Body of pancreas (tissue), 4 donors: ENCODE measurements at regions not wholly inside any gene's neighbourhood (a gene's known extent, or its start where the extent isn't known, plus 50 kb on each side); places are given as distances from the start of the nearest gene placed in this dataset.

Experiments
- ATAC-seq: fragments of 150-250 bp; one replicate; pipeline ENCODE4 v1.9.1; 2016
- DNase-seq, 4 donors: peaks; one replicate each; pipeline ENCODE4 v3.0.0-alpha.2; 2019
- H3K27ac ChIP-seq, 4 donors: fragments of 200-600 bp; sonication (generic); 1 replicate in 3 of 4; 2 replicates in 1 of 4; pipeline versions ENCODE4 v1.5.1 to v1.6.1; 2016 to 2019; ENCODE audit warnings: mild to moderate bottlenecking in 1 of 4, mixed read lengths in 1 of 4, moderate library complexity in 1 of 4
- H3K27me3 ChIP-seq, 2 donors: fragments of 200-600 bp; sonication (generic); one replicate each; pipeline ENCODE4 v1.6.0; 2016; ENCODE audit warnings: mild to moderate bottlenecking in 1 of 2
- H3K36me3 ChIP-seq, 2 donors: fragments of 200-600 bp; sonication (generic); replicated peaks in 1 of 2; 2 replicates each; pipeline ENCODE4 v1.5.1; 2016; ENCODE audit warnings: low read depth in 2 of 2; ENCODE audit not compliant: insufficient read depth in 1 of 2
- H3K4me1 ChIP-seq: fragments of 200-600 bp; sonication (generic); one replicate; pipeline ENCODE4 v1.6.0; 2016
- H3K4me3 ChIP-seq, 2 donors: fragments of 200-600 bp; sonication (generic); 1 replicate in 1 of 2; 2 replicates in 1 of 2; pipeline ENCODE4 v1.5.1; 2016 to 2019
- H3K9me3 ChIP-seq, 3 donors: fragments of 200-600 bp; sonication (generic); 1 replicate in 2 of 3; 2 replicates in 1 of 3; pipeline ENCODE4 v1.5.1; 2016
- CTCF ChIP-seq, 7 experiments: fragments of 450-650 bp in 4 of 7; fragments of 200-600 bp in 3 of 7; sonication (generic) in 3 of 7; IDR thresholded peaks; one replicate each; pipeline ENCODE4 v1.5.1; 2016 to 2019; ENCODE audit warnings: antibody characterized with exemption in 7 of 7
- POLR2A ChIP-seq, 3 donors: fragments of 450-650 bp; IDR thresholded peaks; one replicate each; pipeline ENCODE4 v1.6.1; 2016; ENCODE audit warnings: antibody characterized with exemption in 3 of 3, mild to moderate bottlenecking in 2 of 3
- WGBS, 2 donors: methylation state at CpG; one replicate each; pipeline ENCODE4 v1.1.5; 2017; 5-methylcytosine and 5-hydroxymethylcytosine counted together
- intact Hi-C: fragments of 100-400 bp; cut with DNase I; formaldehyde crosslinking; loops from one replicate; pipeline ENCODE4 v1.15.1; 2023

- intact Hi-C loops, result no loop called here
- Histone ChIP-seq H3K4me3 (no peak overlapping the region), H3K4me1 (no peaks in the 10 kb centered on the region), H3K27ac (no peak overlapping the region), H3K36me3 (no peaks in the 10 kb centered on the region), H3K9me3 (no peaks in the 10 kb centered on the region), H3K27me3 (no peaks in the 10 kb centered on the region)
- no peak for DNase-seq
- TF ChIP-seq CTCF (IDR thresholded peaks at IDR 0.05), result no peak
- no peak for TF ChIP-seq POLR2A (IDR thresholded peaks at IDR 0.05)
- no peak for ATAC-seq
These were observed 215.1 kb upstream of the THUMPD2 start for GRCh38 chr2:39994151-39994550.

- WGBS, 2 donors, result 36 to 40% methylated on average over 2 of the region's 2 CpGs
- no peak for ATAC-seq
These were observed 212.2 kb upstream of the THUMPD2 start for GRCh38 chr2:39991298-39991697.

DNA sequence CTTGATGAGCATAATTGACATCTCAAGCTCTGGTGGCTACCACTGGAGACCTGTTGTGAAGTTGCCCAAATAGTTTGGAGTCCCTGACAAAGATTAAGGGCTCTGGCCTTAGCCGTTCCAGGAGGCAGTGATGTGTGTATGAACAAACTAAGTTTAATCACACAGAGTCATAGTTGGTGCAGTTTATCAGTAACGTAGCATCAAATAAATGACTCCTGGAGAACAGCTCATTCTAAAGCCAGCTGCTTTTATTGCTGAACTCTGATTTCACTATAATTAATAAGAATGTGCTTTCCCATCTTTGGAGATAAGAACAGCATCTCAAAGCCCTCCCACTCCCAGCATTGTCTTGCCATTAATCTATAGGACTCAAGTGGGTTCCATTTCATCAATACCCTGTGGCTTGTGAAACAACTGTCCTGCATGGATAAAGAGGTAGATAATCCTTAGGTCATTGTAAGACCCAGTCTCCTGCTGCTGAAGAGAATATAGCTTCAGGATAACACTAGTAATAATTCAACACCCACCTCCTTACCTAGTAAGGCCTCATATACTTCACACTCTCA, 211.4 kb upstream of the THUMPD2 start:
- no peak for DNase-seq
- 44 to 63% methylated on average over 2 of the region's 2 CpGs for WGBS, 2 donors
- no peak overlapping the region for H3K4me3 ChIP-seq
- intact Hi-C loops, result no loop called here
- H3K27me3 ChIP-seq, result no peaks in the 10 kb centered on the region
- no peak for ATAC-seq
- TF ChIP-seq POLR2A (IDR thresholded peaks at IDR 0.05), result no peak
- TF ChIP-seq CTCF (IDR thresholded peaks at IDR 0.05), result no peak
- H3K27ac ChIP-seq, result no peak overlapping the region
- no peaks in the 10 kb centered on the region for H3K4me1 ChIP-seq
- H3K9me3 ChIP-seq, result no peaks in the 10 kb centered on the region
- no peaks in the 10 kb centered on the region for H3K36me3 ChIP-seq

More at GRCh38 chr2:39991298-39991697, 212.2 kb upstream of the THUMPD2 start:
- no peak for TF ChIP-seq POLR2A (IDR thresholded peaks at IDR 0.05)
- no peak for TF ChIP-seq CTCF (IDR thresholded peaks at IDR 0.05)
- DNase-seq, result no peak
- H3K36me3 ChIP-seq, result no peaks in the 10 kb centered on the region
- no peaks in the 10 kb centered on the region for H3K27me3 ChIP-seq
- no peaks in the 10 kb centered on the region for H3K9me3 ChIP-seq
- intact Hi-C loops, result no loop called here
- H3K27ac ChIP-seq, result no peak overlapping the region
- H3K4me1 ChIP-seq, result no peaks in the 10 kb centered on the region
- no peak overlapping the region for H3K4me3 ChIP-seq

- Histone ChIP-seq H3K36me3 (no peaks in the 10 kb centered on the region), H3K27me3 (no peaks in the 10 kb centered on the region), H3K27ac (no peak overlapping the region), H3K4me3 (no peak overlapping the region), H3K4me1 (no peaks in the 10 kb centered on the region), H3K9me3 (no peaks in the 10 kb centered on the region)
- intact Hi-C loops, result no loop called here
- no peak for ATAC-seq
- 42 to 50% methylated on average over 3 of the region's 3 CpGs for WGBS, 2 donors
- DNase-seq, result no peak
- TF ChIP-seq POLR2A (IDR thresholded peaks at IDR 0.05) (no peak), CTCF (IDR thresholded peaks at IDR 0.05) (no peak)
These were observed 210.8 kb upstream of the THUMPD2 start for GRCh38 chr2:39989888-39990287.

- H3K4me3 ChIP-seq, result no peak overlapping the region
- WGBS, 2 donors, result 34 to 52% methylated on average over 3 of the region's 3 CpGs
- no peaks in the 10 kb centered on the region for H3K36me3 ChIP-seq
- no peaks in the 10 kb centered on the region for H3K4me1 ChIP-seq
- no peak for TF ChIP-seq POLR2A (IDR thresholded peaks at IDR 0.05)
- TF ChIP-seq CTCF (IDR thresholded peaks at IDR 0.05), result no peak
- no peak overlapping the region for H3K27ac ChIP-seq
- H3K9me3 ChIP-seq, result no peaks in the 10 kb centered on the region
- DNase-seq (no peak), ATAC-seq (no peak)
- no peaks in the 10 kb centered on the region for H3K27me3 ChIP-seq
- intact Hi-C loops, result no loop called here
These were observed 202.8 kb upstream of the THUMPD2 start for GRCh38 chr2:39981883-39982311.
